ENCODE measurements at regions not wholly inside any gene's neighbourhood (a gene's known extent, or its start where the extent isn't known, plus 50 kb on each side); places are given as distances from the start of the nearest gene placed in this dataset.

- Histone ChIP-seq H2BK120ac (ENCODE audit: low read depth, low read length) (no peak overlapping the region), H3K14ac (replicated peaks; ENCODE audit: low read depth, low read length) (no peak overlapping the region), H3K23ac (ENCODE audit: low read depth, low read length) (no peak overlapping the region), H3K27me3 (ENCODE audit: control insufficient read depth, insufficient read depth, low read length) (no peaks in the 10 kb centered on the region), H3K4me1 (ENCODE audit: control insufficient read depth, insufficient read depth, low read length) (no peaks in the 10 kb centered on the region), H3K36me3 (ENCODE audit: control insufficient read depth, insufficient read depth, low read length) (no peaks in the 10 kb centered on the region), H4K5ac (ENCODE audit: low read depth, low read length) (no peak overlapping the region), H4K91ac (ENCODE audit: insufficient read depth, low read depth, low read length) (no peak overlapping the region), H2AFZ (replicated peaks; ENCODE audit: low read length, poor library complexity) (no peak overlapping the region), H3K56ac (ENCODE audit: extremely low read depth, insufficient read depth, low read length) (no peak overlapping the region), H2AK9ac (replicated peaks; ENCODE audit: low read depth, low read length, poor library complexity) (no peak overlapping the region), H3K9ac (ENCODE audit: low read depth, low read length) (no peak overlapping the region), H3K79me1 (ENCODE audit: low read depth in 1 of 2, low read length in 2 of 2) (no peaks in the 10 kb centered on the region), H3K27ac (ENCODE audit: insufficient read depth, low read length) (no peak overlapping the region), H2BK15ac (ENCODE audit: low read depth, low read length) (no peak overlapping the region), H2BK20ac (ENCODE audit: low read depth, low read length) (no peak overlapping the region), H2BK5ac (ENCODE audit: low read depth, low read length, poor library complexity, severe bottlenecking) (no peak overlapping the region), H3K4me2 (ENCODE audit: low read depth, low read length) (no peak overlapping the region), H3K4ac (ENCODE audit: low read depth, low read length) (no peak overlapping the region), H3K9me3 (ENCODE audit: control insufficient read depth, insufficient read depth, low read length) (no peaks in the 10 kb centered on the region), H3K9me1 (ENCODE audit: insufficient read depth, low read length) (no peaks in the 10 kb centered on the region), H4K20me1 (ENCODE audit: insufficient read depth, low read length) (no peaks in the 10 kb centered on the region), H2AK5ac (ENCODE audit: low read depth, low read length) (no peak overlapping the region), H3K4me3 (ENCODE audit: insufficient read depth, low read depth, low read length) (no peak overlapping the region), H3K18ac (ENCODE audit: low read depth, low read length) (no peak overlapping the region), H4K8ac (ENCODE audit: low read depth in 2 of 2, low read length in 2 of 2) (no peak overlapping the region)
- dilution Hi-C loops (cut with HindIII; ENCODE audit: low sequenced_read_pairs, unreplicated experiment) = no loop called here
- DNase-seq (no peak), ATAC-seq (ENCODE audit: low read depth) (no peak)
- no TSS peak for BruUV-seq (replicated peaks)
- CTCF ChIA-PET = no interaction called here
- WGBS, 2 experiments (ENCODE audit: extremely low coverage in 2 of 2, insufficient read length in 1 of 2) = no CpG with 5 or more reads among the region's 2 CpGs
- TF ChIP-seq BHLHE40 (IDR thresholded peaks at IDR 0.05; ENCODE audit: low read depth, low read length) (no peak), RFX5 (IDR thresholded peaks at IDR 0.05; ENCODE audit: low read depth, low read length) (no peak), MAZ (IDR thresholded peaks at IDR 0.05; ENCODE audit: borderline replicate concordance, low read depth, low read length) (no peak), MAFK (IDR thresholded peaks at IDR 0.05; ENCODE audit: low read depth, low read length) (no peak), NFE2L2 (IDR thresholded peaks at IDR 0.05; ENCODE audit: low read depth, low read length) (no peak), USF2 (IDR thresholded peaks at IDR 0.05; ENCODE audit: low read depth, low read length) (no peak), RCOR1 (IDR thresholded peaks at IDR 0.05; ENCODE audit: insufficient replicate concordance, low read length) (no peak), SMC3 (IDR thresholded peaks at IDR 0.05; ENCODE audit: low read depth, low read length) (no peak), FOS (IDR thresholded peaks at IDR 0.05; ENCODE audit: low read depth, low read length) (no peak), RAD21 (IDR thresholded peaks at IDR 0.05; ENCODE audit: low read length) (no peak), CHD1 (IDR thresholded peaks at IDR 0.05; ENCODE audit: low read depth, low read length) (no peak), MXI1 (IDR thresholded peaks at IDR 0.05; ENCODE audit: borderline replicate concordance, low read depth, low read length) (no peak), POLR2A (IDR thresholded peaks at IDR 0.05; ENCODE audit: low read depth, low read length) (no peak)
- TF ChIP-seq, protein P1, sequence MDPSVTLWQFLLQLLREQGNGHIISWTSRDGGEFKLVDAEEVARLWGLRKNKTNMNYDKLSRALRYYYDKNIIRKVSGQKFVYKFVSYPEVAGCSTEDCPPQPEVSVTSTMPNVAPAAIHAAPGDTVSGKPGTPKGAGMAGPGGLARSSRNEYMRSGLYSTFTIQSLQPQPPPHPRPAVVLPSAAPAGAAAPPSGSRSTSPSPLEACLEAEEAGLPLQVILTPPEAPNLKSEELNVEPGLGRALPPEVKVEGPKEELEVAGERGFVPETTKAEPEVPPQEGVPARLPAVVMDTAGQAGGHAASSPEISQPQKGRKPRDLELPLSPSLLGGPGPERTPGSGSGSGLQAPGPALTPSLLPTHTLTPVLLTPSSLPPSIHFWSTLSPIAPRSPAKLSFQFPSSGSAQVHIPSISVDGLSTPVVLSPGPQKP (IDR thresholded peaks at IDR 0.05; ENCODE audit: borderline replicate concordance, low read depth, low read length) = no peak
- intact Hi-C loops (cut with micrococcal nuclease) = no loop called here
- POLR2A ChIA-PET (ENCODE audit: unreplicated experiment) = no interaction called here
- in situ Hi-C loops (cut with MboI; ENCODE audit: low sequenced_read_pairs) = no loop called here
Observed at GRCh38 chr6:19424853-19425252, 412.3 kb upstream of the ID4 start.

Data from IMR-90 (cell line).